ENCODE measurements at regions not wholly inside any gene's neighbourhood (a gene's known extent, or its start where the extent isn't known, plus 50 kb on each side); places are given as distances from the start of the nearest gene placed in this dataset.

- Mint-ChIP-seq H3K9me3 (no peaks in the 10 kb centered on the region), H3K4me3 (no peak overlapping the region), H3K36me3 (no peaks in the 10 kb centered on the region), H3K4me1 (peaks cover 5% of the 10 kb centered on the region), H3K27ac (no peak overlapping the region), H3K27me3 (ENCODE audit: low read depth) (no peaks in the 10 kb centered on the region)
- no peak for DNase-seq (ENCODE audit: low spot score in 2 of 2, unreplicated experiment in 2 of 2)
- TF ChIP-seq, protein P1, sequence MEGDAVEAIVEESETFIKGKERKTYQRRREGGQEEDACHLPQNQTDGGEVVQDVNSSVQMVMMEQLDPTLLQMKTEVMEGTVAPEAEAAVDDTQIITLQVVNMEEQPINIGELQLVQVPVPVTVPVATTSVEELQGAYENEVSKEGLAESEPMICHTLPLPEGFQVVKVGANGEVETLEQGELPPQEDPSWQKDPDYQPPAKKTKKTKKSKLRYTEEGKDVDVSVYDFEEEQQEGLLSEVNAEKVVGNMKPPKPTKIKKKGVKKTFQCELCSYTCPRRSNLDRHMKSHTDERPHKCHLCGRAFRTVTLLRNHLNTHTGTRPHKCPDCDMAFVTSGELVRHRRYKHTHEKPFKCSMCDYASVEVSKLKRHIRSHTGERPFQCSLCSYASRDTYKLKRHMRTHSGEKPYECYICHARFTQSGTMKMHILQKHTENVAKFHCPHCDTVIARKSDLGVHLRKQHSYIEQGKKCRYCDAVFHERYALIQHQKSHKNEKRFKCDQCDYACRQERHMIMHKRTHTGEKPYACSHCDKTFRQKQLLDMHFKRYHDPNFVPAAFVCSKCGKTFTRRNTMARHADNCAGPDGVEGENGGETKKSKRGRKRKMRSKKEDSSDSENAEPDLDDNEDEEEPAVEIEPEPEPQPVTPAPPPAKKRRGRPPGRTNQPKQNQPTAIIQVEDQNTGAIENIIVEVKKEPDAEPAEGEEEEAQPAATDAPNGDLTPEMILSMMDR (IDR thresholded peaks at IDR 0.05; ENCODE audit: unreplicated experiment) = no peak
These were observed 809.0 kb downstream of the BCL11A start for GRCh38 chr2:59744436-59744835.

DNA sequence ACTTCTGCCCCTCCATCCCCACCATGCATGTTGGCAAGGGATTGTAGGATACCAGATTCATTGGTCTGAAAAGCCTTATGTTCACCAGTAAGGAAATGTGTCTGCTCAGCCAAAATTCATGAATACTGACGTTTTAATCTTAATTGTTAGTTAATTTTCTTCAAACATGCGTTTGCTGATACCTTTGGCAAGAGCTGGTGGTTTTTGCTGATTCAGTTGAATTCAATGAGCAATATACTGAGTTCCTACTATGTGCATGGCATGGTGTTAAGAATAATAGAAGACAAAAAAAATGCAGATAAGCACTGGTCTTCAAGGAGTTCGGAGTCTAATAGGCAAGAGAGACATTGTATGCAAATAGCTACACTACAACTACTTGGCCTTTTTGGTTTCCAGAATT lies 811.6 kb downstream of the BCL11A start:
- Mint-ChIP-seq H3K9me3 (peaks cover 6% of the 10 kb centered on the region), H3K4me3 (no peak overlapping the region), H3K27me3 (ENCODE audit: low read depth) (no peaks in the 10 kb centered on the region), H3K4me1 (peaks cover 5% of the 10 kb centered on the region), H3K27ac (no peak overlapping the region), H3K36me3 (no peaks in the 10 kb centered on the region)
- TF ChIP-seq, protein P1 (IDR thresholded peaks at IDR 0.05; ENCODE audit: unreplicated experiment) = no peak
- DNase-seq (ENCODE audit: low spot score in 2 of 2, unreplicated experiment in 2 of 2) = no peak

DNA sequence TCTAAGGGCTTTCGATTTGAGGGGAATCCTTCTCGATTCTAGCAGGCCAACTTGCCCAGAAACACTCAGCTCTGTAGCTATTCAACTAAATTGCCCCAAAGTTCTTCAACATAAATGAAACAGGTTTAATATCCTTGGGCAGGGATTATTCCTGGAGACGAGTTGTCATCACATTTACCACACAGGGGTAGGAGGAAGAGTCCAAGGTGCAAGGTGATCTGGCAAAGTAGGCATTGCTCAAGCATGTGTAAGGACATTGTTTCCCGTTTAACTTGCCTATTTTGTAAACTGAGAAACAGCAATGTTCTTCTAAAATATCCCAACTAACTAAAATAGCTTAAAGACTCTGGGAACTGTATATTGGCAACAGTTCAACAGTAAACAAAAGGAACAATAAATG lies 814.3 kb downstream of the BCL11A start:
- H3K4me1 Mint-ChIP-seq = peaks cover 2% of the 10 kb centered on the region
- H3K27me3 Mint-ChIP-seq (ENCODE audit: low read depth) = no peaks in the 10 kb centered on the region
- peaks cover 6% of the 10 kb centered on the region for H3K9me3 Mint-ChIP-seq
- no peak overlapping the region for H3K27ac Mint-ChIP-seq
- no peak overlapping the region for H3K4me3 Mint-ChIP-seq
- no peaks in the 10 kb centered on the region for H3K36me3 Mint-ChIP-seq
- TF ChIP-seq, protein P1 (IDR thresholded peaks at IDR 0.05; ENCODE audit: unreplicated experiment) = no peak
- DNase-seq (ENCODE audit: low spot score in 2 of 2, unreplicated experiment in 2 of 2) = no peak

DNA sequence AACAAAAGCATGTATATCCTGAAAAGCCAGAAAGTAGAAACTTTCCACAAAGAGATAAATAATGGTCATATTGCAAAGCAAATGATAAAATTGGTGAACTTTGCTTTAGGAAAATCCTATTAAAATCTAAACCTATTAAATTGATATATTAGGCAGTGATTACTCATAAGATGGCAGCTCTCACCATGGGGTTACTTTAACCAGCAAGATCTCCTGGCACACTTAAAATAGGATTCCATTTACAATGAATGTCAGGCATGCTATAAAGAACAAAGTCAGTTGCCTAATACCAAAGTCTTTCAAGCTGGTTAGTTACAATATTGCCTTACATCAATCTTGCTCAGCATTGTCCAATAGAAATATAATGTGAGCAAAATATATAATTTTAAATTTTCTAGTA lies 816.2 kb downstream of the BCL11A start:
- Mint-ChIP-seq H3K4me1 (peaks cover 8% of the 10 kb centered on the region), H3K27me3 (ENCODE audit: low read depth) (no peaks in the 10 kb centered on the region), H3K9me3 (peaks cover 6% of the 10 kb centered on the region), H3K36me3 (no peaks in the 10 kb centered on the region), H3K27ac (no peak overlapping the region), H3K4me3 (no peak overlapping the region)
- no peak for DNase-seq (ENCODE audit: low spot score in 2 of 2, unreplicated experiment in 2 of 2)
- TF ChIP-seq, protein P1 (IDR thresholded peaks at IDR 0.05; ENCODE audit: unreplicated experiment) = no peak

GRCh38 chr2:59734743-59735142 lies 818.7 kb downstream of the BCL11A start:
- H3K36me3 Mint-ChIP-seq = no peaks in the 10 kb centered on the region
- no peaks in the 10 kb centered on the region for H3K27me3 Mint-ChIP-seq (ENCODE audit: low read depth)
- H3K4me3 Mint-ChIP-seq = no peak overlapping the region
- no peak for DNase-seq (ENCODE audit: low spot score in 2 of 2, unreplicated experiment in 2 of 2)
- H3K4me1 Mint-ChIP-seq = peaks cover 8% of the 10 kb centered on the region
- H3K27ac Mint-ChIP-seq = no peak overlapping the region
- TF ChIP-seq, protein P1 (IDR thresholded peaks at IDR 0.05; ENCODE audit: unreplicated experiment) = no peak
- H3K9me3 Mint-ChIP-seq = peaks cover 6% of the 10 kb centered on the region

- no peak overlapping the region for H3K4me3 Mint-ChIP-seq
- H3K9me3 Mint-ChIP-seq = peaks cover 6% of the 10 kb centered on the region
- H3K27ac Mint-ChIP-seq = no peak overlapping the region
- peaks cover 8% of the 10 kb centered on the region for H3K4me1 Mint-ChIP-seq
- no peaks in the 10 kb centered on the region for H3K36me3 Mint-ChIP-seq
- H3K27me3 Mint-ChIP-seq (ENCODE audit: low read depth) = no peaks in the 10 kb centered on the region
- TF ChIP-seq, protein P1 (IDR thresholded peaks at IDR 0.05; ENCODE audit: unreplicated experiment) = no peak
- DNase-seq (ENCODE audit: low spot score in 2 of 2, unreplicated experiment in 2 of 2) = no peak
These were observed 819.5 kb downstream of the BCL11A start for GRCh38 chr2:59733970-59734369.

Data from mesothelial cell of epicardium (in vitro differentiated cells).